WTC11 (cell line): ENCODE measurements at regions not wholly inside any gene's neighbourhood (a gene's known extent, or its start where the extent isn't known, plus 50 kb on each side); places are given as distances from the start of the nearest gene placed in this dataset.

Experiments used
- GABPB1 ChIP-seq: sonication (generic); formaldehyde crosslinking; IDR thresholded peaks from 2 replicates; pipeline ENCODE4 v1.8.1; 2023; ENCODE audit warnings: mild to moderate bottlenecking, missing genetic modification reagents
- GRHL2 ChIP-seq: fragments of 250-450 bp; sonication (Bioruptor Pico); IDR thresholded peaks from 2 replicates; pipeline ENCODE4 v1.8.0; 2022; ENCODE audit warnings: mild to moderate bottlenecking, moderate library complexity; ENCODE audit not compliant: insufficient replicate concordance, severe bottlenecking
- KAT7 ChIP-seq: sonication (generic); formaldehyde crosslinking; IDR thresholded peaks from 2 replicates; pipeline ENCODE4 v1.8.1; 2023; ENCODE audit warnings: missing genetic modification reagents, mild to moderate bottlenecking, borderline replicate concordance
- PRRX2 ChIP-seq: fragments of 250-450 bp; sonication (Bioruptor Pico); IDR thresholded peaks from 2 replicates; pipeline ENCODE4 v1.8.0; 2021; ENCODE audit warnings: mild to moderate bottlenecking
- SOX15 ChIP-seq: fragments of 250-450 bp; sonication (Bioruptor Pico); IDR thresholded peaks from 2 replicates; pipeline ENCODE4 v1.9.0; 2021; ENCODE audit warnings: mild to moderate bottlenecking
- TEAD4 ChIP-seq: sonication (generic); formaldehyde crosslinking; IDR thresholded peaks from 2 replicates; pipeline ENCODE4 v1.8.0; 2022; ENCODE audit warnings: mild to moderate bottlenecking, missing genetic modification reagents
- ZNF219 ChIP-seq: sonication (generic); formaldehyde crosslinking; IDR thresholded peaks from 2 replicates; pipeline ENCODE4 v1.8.0; 2023; ENCODE audit warnings: missing genetic modification reagents, mild to moderate bottlenecking, borderline replicate concordance
- ZNF425 ChIP-seq: fragments of 250-450 bp; sonication (Bioruptor Pico); conservative IDR thresholded peaks from 2 replicates; pipeline ENCODE4 v1.9.0; 2021; ENCODE audit warnings: mild to moderate bottlenecking
- TF ChIP-seq, protein P1 (sequence below): sonication (generic); formaldehyde crosslinking; IDR thresholded peaks from 2 replicates; pipeline ENCODE4 v1.8.1; 2022; ENCODE audit warnings: low read depth, mild to moderate bottlenecking, moderate library complexity, missing genetic modification reagents, borderline replicate concordance

DNA sequence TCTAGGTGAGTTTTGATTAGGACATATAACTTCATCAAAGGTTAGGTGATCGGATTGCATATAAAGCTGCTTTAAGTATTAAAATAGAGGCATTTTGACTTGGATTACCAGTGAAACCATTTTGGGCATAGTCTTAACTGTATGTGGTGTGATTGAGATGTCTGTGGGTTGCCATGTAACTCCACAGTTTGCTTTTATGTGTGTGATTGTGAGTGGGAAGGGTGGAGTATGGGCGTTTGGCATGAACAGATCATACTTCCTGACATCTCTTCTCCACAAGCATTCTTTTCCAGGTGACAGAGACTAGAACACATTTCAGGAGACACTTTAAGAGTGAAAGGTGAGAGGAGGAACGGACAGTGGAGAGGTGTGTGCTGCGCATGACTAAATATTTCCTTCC lies 136.1 kb downstream of the CEP135 start (continued):
- TF ChIP-seq ZNF425 (no peak), GRHL2 (no peak), ZNF219 (CRISPR knock-in tag) (no peak), GABPB1 (no peak), TEAD4 (CRISPR knock-in tag) (no peak), KAT7 (no peak), SOX15 (CRISPR knock-in tag) (no peak), PRRX2 (CRISPR knock-in tag) (no peak)
- TF ChIP-seq, protein P1, sequence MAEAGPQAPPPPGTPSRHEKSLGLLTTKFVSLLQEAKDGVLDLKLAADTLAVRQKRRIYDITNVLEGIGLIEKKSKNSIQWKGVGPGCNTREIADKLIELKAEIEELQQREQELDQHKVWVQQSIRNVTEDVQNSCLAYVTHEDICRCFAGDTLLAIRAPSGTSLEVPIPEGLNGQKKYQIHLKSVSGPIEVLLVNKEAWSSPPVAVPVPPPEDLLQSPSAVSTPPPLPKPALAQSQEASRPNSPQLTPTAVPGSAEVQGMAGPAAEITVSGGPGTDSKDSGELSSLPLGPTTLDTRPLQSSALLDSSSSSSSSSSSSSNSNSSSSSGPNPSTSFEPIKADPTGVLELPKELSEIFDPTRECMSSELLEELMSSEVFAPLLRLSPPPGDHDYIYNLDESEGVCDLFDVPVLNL (CRISPR knock-in tag) = no peak
- TF ChIP-seq, all 79 proteins: peak for 0
